KG1 (cell line): ENCODE measurements at regions not wholly inside any gene's neighbourhood (a gene's known extent, or its start where the extent isn't known, plus 50 kb on each side); places are given as distances from the start of the nearest gene placed in this dataset.
"Not testable (repeated sequence)": the region's sequence is repeated elsewhere in the genome, so short reads cannot be mapped to it uniquely, and the experiment has no call there.

ENCODE experiments used
- DNase-seq: peaks from one replicate; lab custom pipeline; 2025; lab: John Stamatoyannopoulos, UW

- no peak for DNase-seq
Observed at GRCh38 chr3:101996832-101997231, 147.5 kb downstream of the NFKBIZ start.

DNA sequence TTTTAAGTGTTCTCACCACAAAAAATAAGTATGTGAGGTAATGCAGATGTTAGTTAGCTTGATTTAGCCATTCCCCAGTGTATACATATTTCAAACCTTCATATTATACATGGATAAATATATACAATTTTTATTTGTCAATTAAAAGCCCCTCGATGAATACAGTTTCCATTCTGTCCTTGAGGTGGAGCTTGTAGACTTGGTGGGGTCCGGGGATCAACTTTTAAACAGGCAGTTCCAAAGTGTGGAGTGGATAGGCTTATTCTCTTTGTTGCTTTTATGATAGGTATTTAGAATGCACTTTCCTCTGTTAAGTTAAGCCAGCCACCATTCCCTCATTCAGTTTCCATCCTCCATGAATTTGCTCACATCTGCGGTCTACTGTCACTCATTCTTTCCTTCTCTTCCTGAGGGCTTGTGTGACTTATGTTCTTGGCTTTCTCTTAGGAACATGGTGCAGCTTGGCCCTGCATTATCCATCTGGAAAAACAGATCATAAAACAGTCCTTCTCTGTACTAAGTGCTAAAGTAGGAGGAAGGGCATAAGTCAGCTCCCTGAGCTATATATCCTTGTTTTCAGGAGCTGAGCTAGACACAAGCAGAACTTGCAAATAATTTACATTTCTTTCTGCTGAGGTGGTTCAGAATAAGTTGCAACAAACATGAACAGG lies 149.1 kb downstream of the NFKBIZ start:
- DNase-seq = no peak

DNA sequence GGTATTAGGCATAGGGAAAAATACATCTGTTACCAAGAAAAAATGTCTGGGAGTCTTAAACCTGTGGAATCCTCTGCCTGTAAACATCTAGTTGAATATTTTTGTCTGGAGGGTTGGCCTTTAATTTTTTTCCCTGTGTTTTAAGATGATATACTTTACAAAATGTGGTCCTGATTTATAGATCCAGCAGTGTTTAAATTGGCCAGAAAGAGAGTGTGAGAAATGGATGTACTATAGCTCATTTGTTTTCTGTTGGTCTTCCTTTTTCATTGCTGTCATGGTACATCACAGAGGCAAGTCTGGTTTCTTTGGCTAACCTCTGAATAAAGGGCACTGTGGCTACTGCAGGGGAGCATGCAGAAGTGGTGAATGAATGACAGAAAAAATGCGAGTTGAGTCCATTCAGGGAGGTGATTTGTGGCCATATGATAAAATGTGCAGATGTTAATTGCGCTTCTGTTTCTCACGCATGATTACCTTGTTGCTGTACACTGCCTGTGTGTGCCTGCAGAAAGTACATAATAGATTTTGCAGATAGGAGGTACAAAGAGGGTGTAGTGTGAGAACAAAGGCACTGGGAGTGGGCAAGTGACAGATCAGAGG lies 150.0 kb downstream of the NFKBIZ start:
- DNase-seq = no peak

GRCh38 chr3:102000620-102001209 lies 151.4 kb downstream of the NFKBIZ start:
- no peak for DNase-seq

- no peak for DNase-seq
Observed at GRCh38 chr3:102002056-102002455, 152.7 kb downstream of the NFKBIZ start.

DNA sequence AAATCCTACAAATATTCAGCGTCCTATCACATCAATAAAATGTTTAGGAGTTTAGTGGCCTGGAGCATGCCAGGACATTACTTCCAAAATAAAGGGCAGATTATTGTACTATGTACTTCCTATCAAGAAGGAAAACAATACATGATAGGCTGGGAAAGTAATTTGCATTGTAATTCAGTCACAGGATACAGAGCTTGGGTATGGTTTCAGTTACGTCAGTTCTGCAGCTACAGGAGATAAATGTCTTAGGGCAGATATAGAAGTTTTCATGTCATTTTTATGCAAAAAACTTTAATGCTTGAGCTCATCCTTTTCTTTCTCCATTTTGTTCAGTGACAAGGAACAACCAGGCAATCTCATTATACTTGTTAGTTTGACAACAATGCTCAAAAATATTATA lies 155.2 kb downstream of the NFKBIZ start:
- no peak for DNase-seq

- DNase-seq = no peak
Observed at GRCh38 chr3:102005551-102005950, 156.2 kb downstream of the NFKBIZ start.

- DNase-seq = no peak
Observed at GRCh38 chr3:102006812-102007485, 157.6 kb downstream of the NFKBIZ start.

DNA sequence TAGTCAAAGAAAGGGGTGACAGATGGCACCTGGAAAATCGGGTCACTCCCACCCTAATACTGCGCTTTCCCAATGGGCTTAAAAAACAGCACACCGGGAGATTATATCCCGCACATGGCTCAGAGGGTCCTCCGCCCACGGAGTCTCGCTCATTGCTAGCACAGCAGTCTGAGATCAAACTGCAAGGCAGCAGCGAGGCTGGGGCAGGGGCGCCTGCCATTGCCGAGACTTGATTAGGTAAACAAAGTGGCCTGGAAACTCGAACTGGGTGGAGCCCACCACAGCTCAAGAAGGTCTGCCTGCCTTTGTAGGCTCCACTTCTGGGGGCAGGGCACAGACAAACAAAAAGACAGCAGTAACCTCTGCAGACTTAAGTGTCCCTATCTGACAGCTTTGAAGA lies 159.1 kb downstream of the NFKBIZ start:
- DNase-seq = not testable (repeated sequence)

DNA sequence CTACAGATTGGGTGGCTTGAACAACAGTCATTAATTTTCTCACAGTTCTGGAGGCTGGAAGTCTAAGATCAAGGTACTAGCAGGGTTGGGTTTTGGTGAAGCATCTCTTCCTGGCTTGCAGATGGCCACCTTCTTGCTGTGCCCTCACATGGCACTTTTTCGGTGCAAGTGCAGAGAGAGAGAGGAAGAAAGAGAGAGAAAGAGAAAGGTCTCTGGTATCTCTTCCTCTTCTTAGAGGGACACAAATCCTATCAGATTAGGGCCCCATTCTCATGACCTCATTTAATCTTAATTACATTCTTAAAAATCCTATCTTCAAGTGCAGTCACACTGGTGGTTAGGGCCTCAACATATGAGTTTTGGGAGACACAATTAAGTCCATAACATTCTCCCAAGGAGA lies 167.1 kb downstream of the NFKBIZ start:
- DNase-seq = no peak

- DNase-seq = no peak
Observed at GRCh38 chr3:102017784-102018183, 168.5 kb downstream of the NFKBIZ start.

DNA sequence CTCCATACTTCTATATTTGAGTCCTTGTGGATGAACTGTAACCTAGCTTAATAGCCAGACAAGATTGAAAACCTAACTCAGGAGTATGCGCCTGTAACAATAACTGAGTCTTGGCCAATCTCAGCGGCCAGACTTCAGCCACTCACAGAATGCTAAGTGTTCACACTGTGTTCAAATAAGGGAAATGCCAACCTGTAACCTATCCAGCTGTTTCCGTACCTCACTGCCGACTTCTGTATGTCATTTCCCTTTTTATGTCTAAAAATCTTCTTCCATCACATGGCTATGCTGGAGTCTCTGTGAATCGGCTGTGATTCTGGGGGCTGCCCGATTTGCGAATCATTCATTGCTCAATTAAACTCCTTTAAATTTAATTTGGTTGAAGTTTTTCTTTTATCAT lies 169.2 kb downstream of the NFKBIZ start:
- DNase-seq = no peak

- peak; percentile 3 for DNase-seq
Observed at GRCh38 chr3:102020735-102021134, 171.4 kb downstream of the NFKBIZ start.

DNA sequence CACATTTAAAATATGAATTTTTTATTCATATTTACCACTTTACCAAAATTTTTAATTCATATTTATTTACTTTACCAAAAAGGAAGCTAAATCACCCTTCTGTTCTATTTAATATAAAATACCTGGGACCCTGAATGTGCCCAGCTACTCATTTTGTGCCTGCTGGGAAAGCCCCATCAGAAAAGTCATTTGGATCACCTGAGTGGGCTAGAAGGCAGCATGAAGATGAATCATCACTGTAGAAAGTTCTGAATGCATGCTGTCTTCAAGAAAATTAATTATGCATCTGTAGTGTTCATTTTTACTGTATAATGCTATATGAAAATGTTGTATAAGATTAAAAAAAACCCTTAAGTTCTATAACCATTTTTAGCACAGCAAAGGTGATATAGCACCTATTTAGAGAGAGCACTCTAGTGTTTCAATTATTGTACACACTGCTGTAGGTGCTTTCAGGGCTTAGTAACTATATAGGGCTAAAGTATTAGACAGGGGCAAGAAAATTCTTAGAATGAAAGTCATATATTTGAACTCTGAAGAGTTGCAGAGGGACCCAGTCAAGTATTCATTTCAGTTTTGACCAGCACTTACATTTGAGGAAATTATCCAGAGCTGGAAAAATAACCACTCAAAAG lies 175.1 kb downstream of the NFKBIZ start:
- no peak for DNase-seq

GRCh38 chr3:102025606-102026270 lies 176.4 kb downstream of the NFKBIZ start:
- no peak for DNase-seq

DNA sequence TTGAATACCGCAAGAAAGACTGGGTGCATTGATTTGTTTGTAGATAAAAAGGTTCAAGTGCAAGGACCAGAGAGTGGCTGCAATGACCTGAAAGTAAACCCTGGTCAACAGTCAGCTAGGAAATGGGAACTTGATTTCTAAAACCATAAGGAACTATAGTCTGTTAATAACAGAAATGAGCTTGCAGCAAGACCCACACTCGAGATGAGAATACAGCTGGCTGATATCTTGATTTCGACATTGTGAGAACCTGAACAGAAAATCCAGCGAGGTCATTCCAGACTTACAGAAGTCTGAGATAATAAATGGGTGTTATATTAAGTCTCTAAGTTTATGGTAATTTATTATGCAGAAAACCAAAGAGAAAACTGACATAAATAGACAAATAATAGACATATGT lies 177.3 kb downstream of the NFKBIZ start:
- no peak for DNase-seq

- DNase-seq = no peak
Observed at GRCh38 chr3:102030661-102031060, 181.3 kb downstream of the NFKBIZ start.

GRCh38 chr3:102031834-102032233 lies 182.5 kb downstream of the NFKBIZ start:
- DNase-seq = no peak

DNA sequence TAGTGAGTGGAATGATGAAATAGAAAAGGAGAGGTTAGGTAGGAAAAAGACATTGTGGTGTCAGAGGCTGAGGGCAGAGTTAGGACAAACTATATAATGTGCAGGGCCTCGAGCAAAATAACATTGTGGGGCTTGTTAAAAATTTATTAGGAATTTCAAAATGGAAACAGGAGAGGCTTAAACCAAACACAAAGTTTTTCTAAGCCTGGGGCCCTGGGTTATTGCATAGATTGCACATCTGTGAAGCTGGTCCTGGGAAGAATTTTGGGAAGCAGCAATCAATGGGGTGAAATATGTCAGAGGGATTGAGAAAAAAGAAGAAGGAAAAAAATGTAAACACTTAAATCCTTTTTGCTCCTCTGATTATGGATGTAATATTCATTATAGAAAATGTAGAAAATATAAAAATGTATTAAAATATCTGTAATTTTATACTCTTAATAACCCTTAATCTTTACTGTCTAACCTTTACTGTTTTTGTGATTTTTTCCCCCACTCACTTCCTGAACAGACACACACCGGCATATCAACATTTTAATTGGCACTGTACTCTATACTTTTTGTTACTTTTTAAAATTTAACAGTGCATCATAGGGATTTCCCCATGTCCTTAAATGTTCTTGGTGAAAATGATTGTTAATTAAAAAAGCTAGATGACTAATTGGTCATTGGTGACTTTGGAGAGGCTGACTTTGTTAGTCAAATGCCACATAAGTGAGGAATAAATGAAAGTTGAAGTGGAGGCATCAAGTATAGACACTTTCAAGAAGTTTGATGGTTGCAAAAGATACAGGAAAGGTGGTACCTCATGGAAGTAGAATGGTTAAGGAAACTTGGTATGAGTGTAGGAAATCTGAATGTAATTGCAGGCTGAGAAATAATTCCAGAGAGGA lies 183.4 kb downstream of the NFKBIZ start:
- no peak for DNase-seq

DNA sequence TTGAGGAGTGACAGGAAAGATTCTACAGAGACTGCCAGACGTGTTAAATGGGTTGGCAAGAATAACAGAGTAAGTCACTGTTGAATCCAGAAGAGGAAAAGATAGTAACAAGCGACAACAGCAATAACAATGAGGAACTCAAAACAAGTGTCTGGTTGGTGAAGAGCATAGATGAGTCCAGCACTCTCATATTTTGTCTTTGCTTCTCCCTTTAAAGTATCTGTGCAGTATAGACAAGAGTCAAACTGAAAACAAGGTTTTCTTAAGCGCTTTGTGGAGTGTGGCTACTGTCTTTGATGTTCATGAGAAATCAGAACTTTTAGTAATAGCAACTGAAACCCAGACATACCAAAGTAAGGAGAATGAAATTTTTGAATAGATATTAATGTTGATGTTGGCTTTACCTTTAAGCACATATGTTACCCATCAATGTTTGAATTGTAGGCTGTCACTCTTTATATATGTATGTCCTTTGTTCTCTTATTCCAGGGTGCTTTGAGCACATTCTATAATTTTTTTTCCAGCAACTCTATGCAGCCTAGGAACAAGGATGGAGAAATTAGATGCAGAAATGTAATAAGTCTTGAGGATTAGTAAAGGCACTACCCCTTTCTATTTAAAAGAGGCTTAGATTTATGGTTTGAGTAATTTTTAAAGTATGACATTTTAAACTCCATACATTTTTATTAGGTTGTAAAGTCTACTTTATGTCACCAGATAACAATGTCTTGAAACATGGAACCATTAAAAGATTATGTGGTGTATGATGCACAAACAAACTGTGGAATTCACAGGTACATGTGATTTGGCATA lies 185.5 kb downstream of the NFKBIZ start:
- DNase-seq = no peak
